HCT116 (cell line): ENCODE measurements at regions not wholly inside any gene's neighbourhood (a gene's known extent, or its start where the extent isn't known, plus 50 kb on each side); places are given as distances from the start of the nearest gene placed in this dataset.

ENCODE experiments used
- CEBPB ChIP-seq: IDR thresholded peaks from 2 replicates; pipeline ENCODE4 v1.6.1; 2012; ENCODE audit warnings: low read depth
- CTCF ChIP-seq, 3 experiments: fragments of 200-600 bp in 1 of 3; sonication (generic) in 1 of 3; IDR thresholded peaks in 2 of 3; conservative IDR thresholded peaks in 1 of 3; 2 replicates each; pipeline ENCODE4 v1.5.1; 2012 to 2017; ENCODE audit warnings: low read depth in 2 of 3, low read length in 2 of 3, antibody characterized with exemption in 1 of 3, borderline replicate concordance in 1 of 3, control low read depth in 1 of 3, mild to moderate bottlenecking in 1 of 3, mixed read lengths in 1 of 3, mixed run types in 1 of 3, moderate library complexity in 1 of 3; ENCODE audit not compliant: insufficient read depth in 1 of 3
- EZH2phosphoT487 ChIP-seq: fragments of 200-600 bp; IDR thresholded peaks from 2 replicates; pipeline ENCODE4 v1.6.1; 2018; ENCODE audit warnings: antibody characterized with exemption, borderline replicate concordance
- MAX ChIP-seq: IDR thresholded peaks from 2 replicates; pipeline ENCODE4 v1.6.1; 2012
- POLR2A ChIP-seq: IDR thresholded peaks from 2 replicates; pipeline ENCODE4 v1.7.0; 2011; ENCODE audit warnings: borderline replicate concordance; ENCODE audit not compliant: insufficient read depth, insufficient read length; ENCODE audit errors: extremely low read depth
- POLR2AphosphoS5 ChIP-seq: IDR thresholded peaks from 2 replicates; pipeline ENCODE4 v1.6.1; 2011; ENCODE audit warnings: mild to moderate bottlenecking, low read depth, low read length, moderate library complexity
- RAD21 ChIP-seq: IDR thresholded peaks from 2 replicates; pipeline ENCODE4 v1.6.1; 2012; ENCODE audit warnings: low read depth, mild to moderate bottlenecking
- SIN3A ChIP-seq: IDR thresholded peaks from 2 replicates; pipeline ENCODE4 v1.6.1; 2012; ENCODE audit warnings: low read depth
- SP1 ChIP-seq: IDR thresholded peaks from 2 replicates; pipeline ENCODE4 v1.6.1; 2012; ENCODE audit warnings: low read depth
- SRF ChIP-seq: IDR thresholded peaks from 2 replicates; pipeline ENCODE4 v1.6.1; 2012; ENCODE audit warnings: low read depth
- YY1 ChIP-seq: IDR thresholded peaks from 2 replicates; pipeline ENCODE4 v1.6.1; 2011; ENCODE audit warnings: low read length, low read depth, moderate library complexity, mild to moderate bottlenecking; ENCODE audit not compliant: insufficient replicate concordance; ENCODE audit errors: extremely low read depth
- ZNF274 ChIP-seq: fragments of 200-500 bp; sonication (Bioruptor generic); IDR thresholded peaks from 2 replicates; pipeline ENCODE4 v1.6.1; 2014; ENCODE audit warnings: mild to moderate bottlenecking, low read depth, low read length, inconsistent platforms

- TF ChIP-seq CTCF (IDR thresholded peaks at IDR 0.05 in 2 of 3, conservative IDR thresholded peaks at IDR 0.05 in 1 of 3; ENCODE audit: borderline replicate concordance in 1 of 3, insufficient read depth in 1 of 3, low read depth in 2 of 3, low read length in 2 of 3) (no peak), POLR2A (no peak), POLR2AphosphoS5 (no peak), SIN3A (no peak), ZNF274 (no peak), YY1 (no peak), EZH2phosphoT487 (no peak), RAD21 (no peak), SRF (no peak), MAX (no peak), CEBPB (no peak), SP1 (no peak)
Observed at GRCh38 chr1:4161366-4162006, 261.4 kb upstream of the C1orf174 start.
